CD4-positive, alpha-beta T cell treated with Interleukin-6 at 100 ng/mL for 8 hours (primary cell): ENCODE measurements at regions not wholly inside any gene's neighbourhood (a gene's known extent, or its start where the extent isn't known, plus 50 kb on each side); places are given as distances from the start of the nearest gene placed in this dataset.

ENCODE experiments used
- DNase-seq: peaks from one replicate; pipeline ENCODE4 v3.0.0-alpha.2; 2020; ENCODE audit warnings: mixed read lengths, low spot score

GRCh38 chr16:47777220-47777619 is 316.1 kb downstream of the PHKB start:
- no peak for DNase-seq

- DNase-seq: no peak
Observed at GRCh38 chr16:47774661-47775060, 313.5 kb downstream of the PHKB start.

GRCh38 chr16:47753659-47754058 is 292.5 kb downstream of the PHKB start:
- DNase-seq: no peak
